Mesenchymal stem cell (in vitro differentiated cells and primary cell): ENCODE measurements at regions not wholly inside any gene's neighbourhood (a gene's known extent, or its start where the extent isn't known, plus 50 kb on each side); places are given as distances from the start of the nearest gene placed in this dataset.
"Not testable (repeated sequence)": the region's sequence is repeated elsewhere in the genome, so short reads cannot be mapped to it uniquely, and the experiment has no call there.

ENCODE experiments used
- DNase-seq: peaks from one replicate; pipeline ENCODE4 v3.0.0-alpha.2; 2013
- H2AFZ ChIP-seq: one replicate; pipeline ENCODE4 v1.6.1; 2013; ENCODE audit warnings: low read depth, mild to moderate bottlenecking, control low read depth, inconsistent platforms, low read length, moderate library complexity
- H2AK5ac ChIP-seq: 2 replicates; pipeline ENCODE4 v1.6.1; 2013; ENCODE audit warnings: low read length, moderate library complexity, mild to moderate bottlenecking, inconsistent platforms; ENCODE audit not compliant: severe bottlenecking
- H2BK120ac ChIP-seq: one replicate; pipeline ENCODE4 v1.6.1; 2013; ENCODE audit warnings: low read depth, mild to moderate bottlenecking, inconsistent platforms, low read length, moderate library complexity
- H2BK12ac ChIP-seq, 2 experiments: one replicate each; pipeline ENCODE4 v1.6.1; 2013; ENCODE audit warnings: inconsistent platforms in 2 of 2, low read length in 2 of 2, mild to moderate bottlenecking in 2 of 2, moderate library complexity in 2 of 2, control low read depth in 1 of 2
- H2BK15ac ChIP-seq: one replicate; pipeline ENCODE4 v1.6.1; 2013; ENCODE audit warnings: mild to moderate bottlenecking, low read depth, inconsistent platforms; ENCODE audit not compliant: poor library complexity, severe bottlenecking
- H2BK5ac ChIP-seq: 2 replicates; pipeline ENCODE4 v1.6.1; 2013; ENCODE audit warnings: low read depth, mild to moderate bottlenecking, low read length, control low read depth, inconsistent platforms; ENCODE audit not compliant: poor library complexity, severe bottlenecking
- H3K14ac ChIP-seq, 2 experiments: one replicate each; pipeline ENCODE4 v1.6.1; 2013; ENCODE audit warnings: inconsistent platforms in 2 of 2, low read length in 2 of 2, control low read depth in 1 of 2, mild to moderate bottlenecking in 1 of 2, moderate library complexity in 1 of 2
- H3K18ac ChIP-seq, 2 experiments: one replicate each; pipeline ENCODE4 v1.6.1; 2013; ENCODE audit warnings: inconsistent platforms in 2 of 2, low read length in 2 of 2, control low read depth in 1 of 2, low read depth in 1 of 2, mild to moderate bottlenecking in 1 of 2
- H3K23ac ChIP-seq, 2 experiments: one replicate each; pipeline ENCODE4 v1.6.1; 2013; ENCODE audit warnings: inconsistent platforms in 2 of 2, low read length in 2 of 2, mild to moderate bottlenecking in 2 of 2, moderate library complexity in 2 of 2, control low read depth in 1 of 2
- H3K27ac ChIP-seq: 2 replicates; pipeline ENCODE4 v1.5.1; 2013; ENCODE audit warnings: mild to moderate bottlenecking, moderate library complexity, low read length, control low read depth, inconsistent platforms; ENCODE audit not compliant: poor library complexity, severe bottlenecking
- H3K27me3 ChIP-seq, 2 experiments: 2 replicates each; pipeline versions ENCODE4 v1.6.1 to v1.7.0; 2013; ENCODE audit warnings: low read length in 2 of 2, mild to moderate bottlenecking in 2 of 2, moderate library complexity in 2 of 2, control low read depth in 1 of 2, inconsistent platforms in 1 of 2; ENCODE audit not compliant: control insufficient read depth in 1 of 2, insufficient read depth in 1 of 2
- H3K36me3 ChIP-seq, 2 experiments: 2 replicates each; pipeline versions ENCODE4 v1.6.1 to v1.7.0; 2013; ENCODE audit warnings: low read length in 2 of 2, control low read depth in 1 of 2, inconsistent platforms in 1 of 2, low read depth in 1 of 2, mild to moderate bottlenecking in 1 of 2; ENCODE audit not compliant: insufficient read depth in 2 of 2, control insufficient read depth in 1 of 2
- H3K4ac ChIP-seq, 2 experiments: one replicate each; pipeline ENCODE4 v1.6.1; 2013; ENCODE audit warnings: inconsistent platforms in 2 of 2, low read length in 2 of 2, mild to moderate bottlenecking in 2 of 2, moderate library complexity in 2 of 2, control low read depth in 1 of 2, low read depth in 1 of 2
- H3K4me1 ChIP-seq: 2 replicates; pipeline ENCODE4 v1.6.1; 2013; ENCODE audit warnings: low read depth, low read length, control low read depth; ENCODE audit not compliant: control insufficient read depth, insufficient read depth
- H3K4me2 ChIP-seq: 2 replicates; pipeline ENCODE4 v1.6.1; 2013; ENCODE audit warnings: low read length, mild to moderate bottlenecking, inconsistent platforms; ENCODE audit not compliant: poor library complexity, severe bottlenecking
- H3K4me3 ChIP-seq, 2 experiments: 2 replicates each; pipeline versions ENCODE4 v1.5.1 to v1.7.0; 2013; ENCODE audit warnings: low read length in 2 of 2, mild to moderate bottlenecking in 2 of 2, control low read depth in 1 of 2, low read depth in 1 of 2; ENCODE audit not compliant: insufficient read depth in 1 of 2
- H3K79me1 ChIP-seq: replicated peaks from 2 replicates; pipeline ENCODE4 v1.6.1; 2013; ENCODE audit warnings: mild to moderate bottlenecking, control low read depth, low read length, inconsistent platforms; ENCODE audit not compliant: poor library complexity, severe bottlenecking
- H3K9ac ChIP-seq: 2 replicates; pipeline ENCODE4 v1.7.0; 2013; ENCODE audit warnings: mild to moderate bottlenecking, low read length, moderate library complexity
- H3K9me3 ChIP-seq: 2 replicates; pipeline ENCODE4 v1.7.0; 2013; ENCODE audit warnings: mild to moderate bottlenecking, low read length; ENCODE audit not compliant: control insufficient read depth
- H4K8ac ChIP-seq: one replicate; pipeline ENCODE4 v1.6.1; 2013; ENCODE audit warnings: inconsistent platforms, mild to moderate bottlenecking, low read length, moderate library complexity
- H4K91ac ChIP-seq: one replicate; pipeline ENCODE4 v1.6.1; 2013; ENCODE audit warnings: mild to moderate bottlenecking, low read length, inconsistent platforms
- WGBS: methylation state at CpG from one replicate; pipeline ENCODE4 v1.1.7; 2013; ENCODE audit warnings: mixed read lengths; 5-methylcytosine and 5-hydroxymethylcytosine counted together

DNA sequence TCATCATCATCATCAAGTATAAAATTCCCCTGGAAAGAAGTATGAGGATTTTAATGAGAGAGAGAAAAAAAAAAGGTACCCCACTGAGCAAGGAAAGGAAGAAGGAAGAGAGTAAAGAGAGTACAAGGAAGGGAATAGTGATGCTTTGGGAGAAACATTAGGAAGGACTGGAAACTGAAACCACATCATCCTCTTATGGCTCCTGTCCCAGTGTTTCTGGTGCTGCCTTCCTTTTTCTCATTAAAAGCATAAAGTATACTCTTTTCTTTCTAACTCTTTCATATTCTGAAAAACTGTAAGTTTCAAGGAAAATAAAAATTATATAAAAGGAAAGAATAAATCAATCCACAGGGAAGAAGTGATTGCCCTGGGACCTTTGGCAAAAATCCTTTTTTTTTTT, 616.4 kb upstream of the CBLB start:
- no peak overlapping the region for H3K4ac ChIP-seq
- H3K23ac ChIP-seq = no peak overlapping the region
- H3K9me3 ChIP-seq = no peaks in the 10 kb centered on the region
- H3K18ac ChIP-seq = no peak overlapping the region
- no peak overlapping the region for H2BK12ac ChIP-seq
- H3K27ac ChIP-seq = no peak overlapping the region
- DNase-seq = peak; percentile 2
- H3K4me3 ChIP-seq = no peak overlapping the region
- H2BK5ac ChIP-seq = no peak overlapping the region
- H3K36me3 ChIP-seq = no peaks in the 10 kb centered on the region
- no peaks in the 10 kb centered on the region for H3K27me3 ChIP-seq
- no peak overlapping the region for H2AK5ac ChIP-seq
- no peak overlapping the region for H3K4me2 ChIP-seq
- no peak overlapping the region for H4K91ac ChIP-seq
- no peak overlapping the region for H4K8ac ChIP-seq
- no peak overlapping the region for H3K14ac ChIP-seq
- no peak overlapping the region for H2AFZ ChIP-seq
- H3K79me1 ChIP-seq = no peaks in the 10 kb centered on the region
- H2BK120ac ChIP-seq = no peak overlapping the region
- H2BK15ac ChIP-seq = no peak overlapping the region
- H3K9ac ChIP-seq = no peak overlapping the region
- no peaks in the 10 kb centered on the region for H3K4me1 ChIP-seq

- Histone ChIP-seq H3K4me2 (no peak overlapping the region), H2BK15ac (no peak overlapping the region), H3K36me3 (no peaks in the 10 kb centered on the region), H3K4me3 (no peak overlapping the region), H3K14ac (no peak overlapping the region), H3K79me1 (no peaks in the 10 kb centered on the region), H3K23ac (no peak overlapping the region), H3K4ac (no peak overlapping the region), H3K4me1 (no peaks in the 10 kb centered on the region), H2BK5ac (no peak overlapping the region), H4K8ac (no peak overlapping the region), H2AFZ (no peak overlapping the region), H3K9ac (no peak overlapping the region), H4K91ac (no peak overlapping the region), H3K27ac (no peak overlapping the region), H2AK5ac (no peak overlapping the region), H3K18ac (no peak overlapping the region), H2BK12ac (no peak overlapping the region), H3K9me3 (no peaks in the 10 kb centered on the region), H2BK120ac (no peak overlapping the region), H3K27me3 (no peaks in the 10 kb centered on the region)
- no peak for DNase-seq
- WGBS = 29% methylated on average over 1 of the region's 3 CpGs
Observed at GRCh38 chr3:106485802-106486201, 617.0 kb upstream of the CBLB start.

GRCh38 chr3:106486945-106487639, 618.3 kb upstream of the CBLB start:
- H3K18ac ChIP-seq, H3K14ac ChIP-seq, H2AK5ac ChIP-seq, H3K9me3 ChIP-seq, H3K23ac ChIP-seq, H2BK12ac ChIP-seq, H3K4me3 ChIP-seq, H2BK15ac ChIP-seq, H3K79me1 ChIP-seq, DNase-seq, H3K36me3 ChIP-seq, H3K9ac ChIP-seq, H3K4ac ChIP-seq, H3K27ac ChIP-seq, H2BK120ac ChIP-seq, H3K4me1 ChIP-seq, H2BK5ac ChIP-seq, H3K27me3 ChIP-seq, H3K4me2 ChIP-seq, H4K8ac ChIP-seq, H2AFZ ChIP-seq, H4K91ac ChIP-seq: not testable (repeated sequence)
- WGBS = 97% methylated on average over 16 of the region's 19 CpGs

DNA sequence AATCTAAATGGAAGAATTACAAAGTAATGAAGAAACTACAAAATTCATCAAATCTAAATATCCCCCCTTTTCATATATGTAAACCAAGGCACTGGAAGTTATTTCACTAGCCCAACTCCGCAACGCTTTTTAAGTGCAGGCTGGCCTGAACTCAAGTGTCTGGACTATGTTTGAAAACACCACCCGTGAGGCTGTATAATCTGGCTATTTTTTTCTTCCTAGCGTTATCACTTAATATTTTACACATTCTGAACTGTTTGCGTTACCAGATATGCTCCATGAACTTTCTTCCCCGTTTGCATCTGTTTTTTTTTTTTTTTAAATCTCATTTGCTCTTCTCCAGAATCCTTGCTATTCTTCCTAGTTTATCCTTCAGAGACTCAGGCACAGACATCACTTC, 619.5 kb upstream of the CBLB start:
- no peaks in the 10 kb centered on the region for H3K36me3 ChIP-seq
- DNase-seq = no peak
- H3K4ac ChIP-seq = no peak overlapping the region
- no peak overlapping the region for H3K18ac ChIP-seq
- no peaks in the 10 kb centered on the region for H3K9me3 ChIP-seq
- no peaks in the 10 kb centered on the region for H3K79me1 ChIP-seq
- H2BK120ac ChIP-seq = no peak overlapping the region
- no peak overlapping the region for H3K27ac ChIP-seq
- no peak overlapping the region for H4K8ac ChIP-seq
- H3K14ac ChIP-seq = no peak overlapping the region
- no peak overlapping the region for H3K9ac ChIP-seq
- no peak overlapping the region for H4K91ac ChIP-seq
- H2AK5ac ChIP-seq = no peak overlapping the region
- no peak overlapping the region for H2BK12ac ChIP-seq
- no peak overlapping the region for H3K23ac ChIP-seq
- no peak overlapping the region for H3K4me2 ChIP-seq
- H3K4me3 ChIP-seq = no peak overlapping the region
- H2AFZ ChIP-seq = no peak overlapping the region
- no peaks in the 10 kb centered on the region for H3K4me1 ChIP-seq
- H2BK15ac ChIP-seq = no peak overlapping the region
- H2BK5ac ChIP-seq = no peak overlapping the region
- 86% methylated on average over 6 of the region's 6 CpGs for WGBS
- H3K27me3 ChIP-seq = no peaks in the 10 kb centered on the region
